HG03558 (cell line): ENCODE measurements at regions not wholly inside any gene's neighbourhood (a gene's known extent, or its start where the extent isn't known, plus 50 kb on each side); places are given as distances from the start of the nearest gene placed in this dataset.

Experiments used
- ATAC-seq: cut with Tn5 transposase; IDR thresholded peaks from one replicate; pipeline ENCODE4 v1.9.1; 2021; ENCODE audit warnings: moderate number of reproducible peaks; ENCODE audit not compliant: unreplicated experiment; ENCODE audit errors: extremely low read depth

DNA sequence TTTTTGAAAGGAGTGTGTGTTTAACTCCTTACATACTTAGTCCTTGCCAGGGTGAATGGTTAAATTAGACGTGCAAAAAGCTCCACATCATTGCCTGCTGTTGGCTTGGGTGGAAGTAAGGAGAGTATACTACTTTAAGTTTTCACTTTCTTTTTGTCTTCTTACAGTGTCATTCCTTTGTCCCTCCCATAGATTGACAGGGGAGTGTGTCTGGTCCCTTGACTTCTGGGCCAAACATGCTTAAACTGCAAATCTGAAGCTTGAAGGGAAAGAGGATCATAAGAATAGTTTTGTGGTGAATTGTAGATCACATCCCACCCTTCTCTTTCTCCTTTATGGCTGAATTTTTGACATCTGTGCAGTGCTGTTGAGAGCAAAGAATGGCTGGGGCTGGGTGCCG, 355.8 kb upstream of the C2CD4B start:
- ATAC-seq = no peak

DNA sequence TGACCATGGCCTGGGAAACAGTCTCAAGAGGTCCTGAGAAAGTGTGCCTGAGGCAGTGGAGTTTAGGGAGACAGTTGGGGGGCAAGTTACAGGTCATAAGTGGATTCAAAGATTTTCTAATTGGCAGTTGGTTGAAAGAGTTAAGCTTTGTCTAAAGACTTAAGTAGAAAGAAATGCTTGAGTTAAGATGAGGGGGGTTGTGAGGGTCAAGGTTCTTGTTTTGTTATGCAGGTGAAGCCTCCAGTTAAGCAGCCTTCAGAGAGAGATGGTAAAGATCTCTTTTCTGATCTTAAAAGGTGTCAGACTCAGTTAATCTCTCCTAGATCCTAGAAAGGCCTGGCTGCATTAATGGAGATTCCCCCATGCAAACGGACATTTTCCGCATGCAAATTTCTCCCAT, 356.3 kb upstream of the C2CD4B start:
- no peak for ATAC-seq

DNA sequence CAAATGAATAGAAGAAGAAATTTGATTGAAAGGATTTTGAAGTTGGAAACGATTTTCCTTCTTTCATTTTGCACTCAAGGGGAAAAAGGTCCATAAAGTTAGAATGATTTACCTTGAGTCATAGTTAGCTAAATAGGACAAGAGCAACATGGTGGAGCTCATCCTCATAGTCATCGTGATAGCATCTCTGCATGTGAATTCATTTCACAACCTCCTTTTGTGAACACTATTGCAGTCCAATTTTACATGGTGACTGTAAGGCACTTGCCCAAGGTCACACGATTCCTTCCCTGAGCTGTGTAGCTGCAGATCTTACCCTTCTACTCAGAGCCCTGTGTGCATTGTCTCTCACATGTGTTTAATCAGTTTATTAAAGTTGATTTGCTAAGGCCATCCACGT, 359.8 kb upstream of the C2CD4B start:
- no peak for ATAC-seq

DNA sequence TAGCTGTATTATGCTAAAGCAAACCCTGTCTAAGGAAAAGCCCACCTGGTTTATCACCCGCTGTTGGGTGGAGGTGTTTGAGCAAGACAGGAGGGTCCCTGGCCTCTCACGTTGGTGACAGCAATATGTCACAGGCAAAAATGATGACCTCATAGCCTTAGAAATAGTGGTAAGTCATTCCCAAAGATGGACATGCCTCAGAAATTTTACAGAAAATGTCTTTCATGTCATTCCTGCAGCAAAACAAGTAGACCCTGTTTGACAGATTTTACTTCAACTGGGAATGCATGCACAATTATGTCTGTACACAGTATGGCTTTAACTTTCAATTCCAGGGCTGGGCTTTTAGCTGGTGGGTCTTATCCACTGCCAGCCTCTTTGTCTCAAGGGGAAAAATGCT, 362.3 kb upstream of the C2CD4B start:
- ATAC-seq = no peak

DNA sequence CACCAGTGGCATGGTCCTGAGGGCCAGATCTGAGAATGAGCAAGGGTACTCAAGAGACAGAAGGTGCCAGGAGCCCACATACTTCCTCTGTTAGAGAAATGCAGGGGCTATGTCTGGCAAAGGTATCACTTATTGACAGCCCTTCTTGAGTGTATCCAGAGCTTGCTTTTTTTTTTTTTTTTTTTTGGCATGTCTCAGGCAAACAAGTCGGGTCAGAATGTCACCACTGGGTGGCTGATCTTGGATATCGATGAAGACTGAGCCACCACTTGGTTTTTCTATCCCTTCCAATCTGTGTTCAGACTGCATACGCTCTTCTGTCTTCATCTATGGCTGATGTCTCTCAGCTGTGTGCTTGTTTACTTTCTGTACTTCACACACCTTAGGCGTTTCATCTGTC, 363.4 kb upstream of the C2CD4B start:
- ATAC-seq = no peak

DNA sequence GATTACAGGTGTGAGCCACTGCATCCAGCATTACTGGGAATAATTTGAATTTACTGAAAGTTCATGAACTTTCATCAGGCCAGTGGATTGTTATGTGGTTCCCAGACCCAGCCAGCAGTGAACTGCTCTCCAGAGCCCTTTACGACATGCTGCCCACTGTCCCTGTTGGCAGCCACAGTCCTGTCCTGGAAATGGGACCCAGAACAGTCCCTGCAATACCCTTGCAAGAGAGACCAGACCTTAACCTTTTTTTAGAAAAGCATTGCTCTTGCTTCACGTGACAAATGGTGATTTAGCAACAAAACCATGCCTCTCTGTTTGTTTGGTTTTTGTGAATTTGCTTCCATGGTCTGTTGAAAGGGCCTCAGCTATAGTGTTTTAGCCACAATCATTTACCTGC, 367.3 kb upstream of the C2CD4B start:
- ATAC-seq = no peak

DNA sequence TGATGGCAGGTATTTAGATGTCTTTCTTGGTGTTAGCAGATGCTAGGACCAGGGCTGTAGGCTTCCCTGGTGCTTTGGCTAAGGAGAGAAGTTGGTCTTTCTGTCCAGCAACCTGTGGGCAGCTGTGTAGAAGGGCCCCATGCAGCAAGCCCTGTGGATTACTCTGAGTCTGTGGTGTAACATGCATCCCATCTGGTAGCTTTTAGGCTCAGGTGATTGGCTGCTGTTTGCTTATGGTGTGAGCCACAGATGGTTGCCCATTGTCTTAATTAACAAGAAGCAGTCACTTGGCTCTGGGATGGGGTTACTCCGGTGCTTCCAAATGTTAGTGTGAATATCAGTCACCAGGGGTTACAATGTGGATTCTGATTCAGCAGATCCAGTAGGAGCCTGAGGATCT, 368.6 kb upstream of the C2CD4B start:
- ATAC-seq = no peak

DNA sequence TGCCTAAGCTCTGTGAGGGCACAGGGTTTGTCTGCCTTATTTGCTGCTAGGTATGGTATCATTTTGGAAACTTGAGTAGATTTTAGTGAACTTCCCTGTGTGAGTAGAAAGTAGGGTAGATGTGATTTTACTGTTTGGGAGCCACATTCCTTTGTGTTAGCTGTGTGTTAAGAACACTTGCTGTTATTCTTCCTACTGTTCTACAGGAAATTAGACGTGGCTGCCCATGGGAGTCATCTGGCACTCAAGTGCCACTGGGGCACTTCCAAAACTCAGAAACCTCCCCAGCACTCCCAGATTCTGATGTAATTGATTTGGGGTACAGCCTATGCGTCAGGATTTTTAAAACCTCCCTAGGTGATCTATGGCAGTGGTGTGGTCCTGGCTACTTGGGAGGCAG, 369.9 kb upstream of the C2CD4B start:
- no peak for ATAC-seq

DNA sequence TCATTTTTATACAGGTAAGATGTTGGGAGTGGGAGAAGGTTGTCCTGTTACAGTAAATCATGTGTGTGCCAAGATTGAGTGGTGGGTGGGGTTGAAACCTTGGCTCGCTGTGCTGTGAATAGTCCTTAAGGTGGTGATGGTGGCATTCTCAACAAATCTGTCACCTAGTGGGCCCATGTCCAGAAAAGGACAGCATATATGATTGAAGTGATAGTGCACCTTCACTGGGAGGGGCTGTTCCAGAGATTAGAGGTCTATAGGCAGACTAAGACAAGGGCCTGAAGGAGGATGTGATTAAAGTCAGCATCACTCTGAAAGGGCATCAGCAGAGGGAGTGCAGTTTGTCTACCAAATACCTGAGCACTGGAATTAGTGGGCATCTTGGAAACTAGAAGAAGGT, 374.2 kb upstream of the C2CD4B start:
- ATAC-seq = no peak

DNA sequence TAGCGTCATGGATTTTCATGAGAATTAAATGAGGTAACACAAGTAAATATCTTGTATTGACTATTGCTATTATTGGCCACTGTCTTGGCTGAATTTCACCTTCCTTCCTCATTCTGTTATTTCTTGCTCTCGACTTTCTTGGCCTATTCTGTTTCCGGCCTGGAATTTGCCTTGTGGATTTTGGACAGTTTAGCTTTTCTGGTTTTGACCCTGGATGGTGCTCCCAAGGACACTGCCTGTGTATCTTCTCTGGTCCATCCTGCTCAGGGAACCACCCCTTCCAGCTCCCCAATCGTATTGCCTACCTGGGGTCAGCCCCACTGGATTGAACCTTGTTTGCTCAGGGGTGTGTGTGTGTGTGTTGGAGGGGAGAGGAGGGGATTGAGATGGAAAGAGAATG, 376.2 kb upstream of the C2CD4B start:
- ATAC-seq = no peak

DNA sequence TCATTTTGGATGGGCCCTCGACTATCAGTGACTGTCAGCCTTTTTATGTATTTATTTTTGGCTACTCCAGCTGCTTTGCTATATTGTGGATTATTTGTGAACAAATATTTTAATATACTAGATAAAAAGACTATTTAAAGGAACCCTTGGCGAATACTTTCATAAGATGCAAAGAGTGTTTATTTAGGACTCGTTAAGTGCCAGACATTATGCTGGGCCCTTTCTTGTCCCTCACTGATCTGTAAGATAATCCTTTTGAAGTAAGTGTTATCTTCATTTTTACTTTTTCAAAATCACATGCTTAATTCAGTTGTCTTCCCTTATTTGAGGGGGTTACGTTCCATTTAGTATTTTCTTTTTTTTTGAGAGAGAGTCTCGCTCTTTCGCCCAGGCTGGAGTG, 376.8 kb upstream of the C2CD4B start:
- no peak for ATAC-seq

DNA sequence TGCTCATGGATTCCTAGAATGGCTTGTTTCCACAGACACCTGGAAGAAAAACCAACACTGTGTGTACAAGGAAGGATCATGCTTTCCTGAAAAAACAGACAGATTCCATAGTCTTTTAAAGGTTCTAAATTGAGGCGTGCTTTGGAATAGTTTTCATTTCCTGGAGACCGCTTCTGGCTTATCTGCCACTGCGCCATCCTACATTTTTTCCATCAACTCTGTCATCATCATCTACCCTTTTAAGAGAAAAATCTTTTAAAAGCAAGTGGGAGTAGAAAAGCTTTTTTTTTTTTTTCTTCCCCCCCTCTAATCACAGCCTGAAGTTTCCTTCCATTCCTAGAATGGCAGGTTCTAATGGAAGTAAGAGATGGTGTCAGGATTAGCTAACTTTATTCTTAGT, 379.4 kb upstream of the C2CD4B start:
- ATAC-seq = no peak

DNA sequence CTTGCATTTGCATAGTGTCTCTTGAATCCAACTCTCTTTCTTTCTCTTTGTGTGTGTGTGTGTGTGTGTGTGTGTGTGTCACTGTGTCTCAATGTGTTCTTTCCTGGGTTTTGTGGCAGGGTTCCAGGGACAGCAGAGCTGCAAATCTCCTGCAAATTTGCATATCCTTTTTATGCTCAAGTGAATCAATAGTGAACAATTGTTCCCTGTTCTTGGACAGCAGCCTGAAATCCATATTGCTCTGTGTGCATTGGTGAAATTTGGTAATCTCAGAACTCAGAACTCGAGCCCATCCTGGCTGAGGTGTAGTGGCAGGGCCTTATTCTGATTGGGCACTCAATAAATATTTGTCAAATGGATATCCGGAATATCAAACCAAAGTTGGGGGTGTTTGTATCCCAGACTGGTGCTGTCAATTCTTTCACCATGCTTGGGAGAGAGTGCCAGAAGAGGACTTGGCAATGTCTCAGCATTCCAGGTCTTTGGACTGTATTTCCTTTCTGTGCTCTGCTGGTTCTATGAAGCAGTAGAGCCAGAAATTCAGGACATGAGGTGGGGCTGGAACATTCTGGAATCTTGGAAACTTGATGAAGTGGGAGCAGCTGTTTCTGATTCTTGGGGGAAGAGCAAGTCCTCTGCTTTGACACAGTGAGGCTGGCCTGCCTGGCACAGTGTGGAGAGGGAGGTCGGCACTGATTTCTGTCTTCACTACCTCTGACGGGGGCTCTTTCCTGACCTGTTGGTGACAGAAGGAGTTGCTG, 380.6 kb upstream of the C2CD4B start:
- ATAC-seq = no peak

DNA sequence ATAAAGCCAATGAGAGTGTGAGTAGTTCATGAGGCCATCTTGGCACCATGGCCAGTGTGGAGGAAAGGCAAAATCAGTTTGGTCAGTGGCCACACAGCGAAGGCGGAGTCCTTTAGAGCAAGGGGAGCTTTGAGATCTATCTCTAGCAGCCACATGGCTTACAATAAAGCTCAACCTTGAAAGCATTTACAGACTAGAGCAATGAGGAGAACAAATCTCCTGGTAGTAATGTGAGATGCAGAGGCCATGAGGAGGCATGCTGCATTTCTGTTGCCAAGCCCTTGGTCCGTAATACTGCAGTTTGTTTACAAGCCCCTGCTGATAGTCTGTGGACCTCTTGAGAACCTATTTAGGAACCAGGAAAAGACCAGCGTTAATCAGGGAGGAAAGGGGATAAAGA, 381.5 kb upstream of the C2CD4B start:
- ATAC-seq = no peak

DNA sequence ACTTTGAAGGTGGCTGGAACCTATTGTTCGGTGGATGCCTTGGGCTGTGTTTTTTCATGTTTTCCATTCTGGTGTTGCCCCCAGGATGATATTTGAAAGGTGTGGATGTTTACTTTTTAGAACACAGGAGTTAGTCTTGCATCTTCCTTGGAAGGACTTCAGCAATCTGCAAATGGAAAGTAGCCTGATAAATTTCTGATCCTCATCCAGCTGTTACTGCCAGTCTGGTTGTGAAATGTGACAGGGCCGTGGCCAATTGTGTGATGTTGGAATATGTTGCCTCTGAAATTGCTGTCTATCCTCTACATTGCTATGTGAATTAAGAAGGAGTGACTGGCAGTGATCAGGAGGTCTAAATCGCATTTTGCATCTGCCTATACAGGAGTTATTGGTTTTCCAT, 382.5 kb upstream of the C2CD4B start:
- ATAC-seq = no peak

DNA sequence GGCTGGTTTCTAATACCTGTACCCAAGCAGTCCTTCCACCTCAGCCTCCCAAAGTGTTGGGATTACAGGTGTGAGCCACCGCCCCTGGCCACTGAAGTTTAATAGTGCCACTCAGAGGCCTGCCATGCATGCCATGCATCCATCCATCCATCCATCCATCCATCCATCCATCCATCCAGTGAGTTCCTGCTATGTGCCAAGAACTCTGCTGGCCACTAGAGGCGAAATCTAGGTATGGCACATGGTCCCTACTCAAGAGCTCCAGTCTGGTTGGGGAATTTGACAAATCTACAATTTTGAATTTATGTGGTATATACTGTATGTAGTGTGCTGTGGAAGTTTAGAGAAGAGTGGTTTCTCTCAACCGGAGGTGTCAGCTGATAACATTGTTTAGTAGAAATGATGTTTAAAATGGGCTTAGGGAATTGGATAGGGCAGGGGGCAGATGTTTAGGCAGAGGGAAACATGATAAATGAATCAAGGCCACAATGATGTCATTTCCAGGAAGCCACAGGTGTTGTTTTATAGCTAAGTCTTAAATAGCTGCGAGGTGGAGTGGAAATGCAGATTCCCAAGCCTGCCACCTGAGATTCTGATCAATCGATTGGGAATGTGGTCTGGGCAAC, 384.4 kb upstream of the C2CD4B start:
- no peak for ATAC-seq

DNA sequence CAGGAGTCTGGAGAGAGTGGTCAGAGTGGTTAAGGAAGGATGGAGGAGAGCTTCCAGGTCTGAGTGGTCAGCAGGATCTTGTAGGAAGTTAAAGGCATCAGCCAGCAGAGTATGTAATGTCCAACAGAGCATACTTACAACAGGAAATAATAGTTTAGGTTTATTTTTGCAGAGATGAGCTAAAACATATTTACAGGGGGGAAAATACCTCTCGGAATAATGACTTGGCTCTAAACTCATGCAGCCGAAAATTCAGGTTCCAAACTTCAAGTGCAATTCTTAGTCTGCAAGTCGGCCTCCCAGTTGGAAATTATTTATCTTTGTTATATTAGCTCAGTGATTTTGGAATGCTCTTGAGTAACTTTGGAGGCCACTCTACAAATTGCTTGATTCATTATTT, 385.0 kb upstream of the C2CD4B start:
- no peak for ATAC-seq

DNA sequence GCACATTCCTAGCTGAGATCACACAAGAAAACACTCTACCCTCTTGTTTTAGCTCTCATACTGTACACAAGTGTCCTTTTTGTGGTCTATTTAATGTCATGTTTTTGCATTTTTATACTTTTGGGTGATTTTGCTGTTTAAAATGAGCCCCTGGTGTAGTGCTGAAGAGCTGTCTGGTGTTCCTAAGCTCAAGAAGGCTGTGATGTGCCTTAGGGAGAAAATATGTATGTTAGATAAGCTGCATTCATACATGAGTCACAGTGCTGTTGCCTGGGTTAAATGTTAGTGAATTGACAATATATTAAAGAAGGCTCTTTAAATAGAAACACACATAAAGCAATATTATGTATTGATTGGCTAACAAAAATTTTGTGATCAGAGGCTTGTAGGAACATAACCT, 387.4 kb upstream of the C2CD4B start:
- no peak for ATAC-seq

DNA sequence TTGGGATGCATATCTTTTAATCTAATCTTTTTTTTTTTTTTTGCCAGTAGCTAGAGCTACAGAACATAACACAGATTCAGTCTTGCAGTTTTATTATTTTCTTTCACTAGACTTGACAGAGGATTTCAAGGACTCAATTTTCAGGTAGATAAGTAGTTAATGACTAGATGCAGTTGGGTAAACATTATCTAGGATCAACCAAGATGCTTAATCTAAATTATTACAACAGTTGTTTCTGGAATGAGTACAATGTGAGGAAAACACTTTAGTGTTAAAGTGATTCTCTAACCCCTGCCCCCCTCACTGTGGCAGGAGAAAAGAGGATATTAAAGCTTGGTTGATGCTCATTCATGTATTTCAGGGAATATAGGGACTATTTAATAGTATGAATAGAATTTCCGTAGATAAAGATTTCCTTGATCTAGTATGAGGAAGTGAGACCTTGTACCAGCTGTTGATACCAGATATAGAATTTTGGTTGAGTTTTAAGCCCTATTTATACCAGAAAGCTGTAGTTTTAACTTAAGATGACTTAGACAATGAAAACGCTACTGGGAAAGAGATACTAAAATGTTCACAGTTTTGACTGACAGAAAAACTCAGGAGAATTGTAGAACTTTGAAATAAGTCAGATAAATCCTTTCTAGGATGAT, 389.0 kb upstream of the C2CD4B start:
- ATAC-seq = no peak

DNA sequence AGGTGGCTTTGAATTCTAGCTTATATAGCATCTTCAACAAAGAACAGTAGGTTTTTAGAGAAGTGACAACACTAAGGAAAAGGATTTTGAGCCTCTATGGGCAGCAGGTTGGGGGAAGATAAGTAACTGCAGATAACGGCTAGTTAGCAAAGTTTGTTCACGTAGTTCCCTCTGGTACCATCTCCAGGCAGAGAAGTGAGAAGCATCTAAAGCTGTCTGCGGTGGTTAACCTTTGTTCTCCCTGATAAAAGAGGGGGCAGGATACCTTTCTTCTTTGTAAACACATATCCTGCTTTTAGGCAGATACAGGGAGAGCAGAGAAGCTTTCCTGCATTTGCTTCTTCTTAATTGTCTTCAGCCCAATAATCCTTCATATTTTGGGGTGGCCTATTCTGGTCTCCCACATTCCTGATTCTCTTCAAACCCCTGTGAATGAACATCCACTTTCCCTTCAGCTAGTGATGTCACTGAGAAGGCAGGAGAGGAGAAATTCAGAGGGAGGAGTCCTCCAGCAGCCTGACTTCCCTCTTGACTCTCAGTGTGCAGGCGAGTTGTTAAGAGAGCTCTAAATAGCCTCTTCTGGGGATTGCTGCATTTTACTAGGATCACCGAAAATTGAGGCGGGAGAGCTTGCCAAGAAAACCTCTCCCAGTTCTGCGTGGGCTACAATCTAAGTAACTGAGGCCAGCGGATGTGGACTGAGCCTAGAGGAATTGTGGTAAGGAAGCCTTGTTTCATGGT, 393.7 kb upstream of the C2CD4B start:
- ATAC-seq = no peak

DNA sequence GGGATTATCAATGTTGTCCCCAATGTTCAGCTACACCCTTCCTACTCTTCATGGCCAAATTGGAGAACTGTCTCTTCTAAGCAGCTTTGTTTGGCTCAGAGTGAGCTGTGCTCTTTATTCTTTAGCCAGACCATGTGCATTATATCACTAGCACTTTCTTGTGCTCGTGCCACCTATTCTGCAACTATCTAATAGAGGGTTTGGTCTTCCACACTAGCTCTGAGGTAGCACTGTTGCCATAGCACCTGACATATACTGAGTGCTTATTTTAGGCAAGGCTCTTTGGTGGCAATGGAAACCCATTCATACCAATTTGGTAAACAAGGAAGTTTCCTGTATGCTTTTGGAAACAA, 394.3 kb upstream of the C2CD4B start:
- no peak for ATAC-seq
